NCI-H1694 (cell line): ENCODE measurements at regions not wholly inside any gene's neighbourhood (a gene's known extent, or its start where the extent isn't known, plus 50 kb on each side); places are given as distances from the start of the nearest gene placed in this dataset.

Experiments used
- DNase-seq: peaks from one replicate; lab custom pipeline; 2025; lab: John Stamatoyannopoulos, UW

DNA sequence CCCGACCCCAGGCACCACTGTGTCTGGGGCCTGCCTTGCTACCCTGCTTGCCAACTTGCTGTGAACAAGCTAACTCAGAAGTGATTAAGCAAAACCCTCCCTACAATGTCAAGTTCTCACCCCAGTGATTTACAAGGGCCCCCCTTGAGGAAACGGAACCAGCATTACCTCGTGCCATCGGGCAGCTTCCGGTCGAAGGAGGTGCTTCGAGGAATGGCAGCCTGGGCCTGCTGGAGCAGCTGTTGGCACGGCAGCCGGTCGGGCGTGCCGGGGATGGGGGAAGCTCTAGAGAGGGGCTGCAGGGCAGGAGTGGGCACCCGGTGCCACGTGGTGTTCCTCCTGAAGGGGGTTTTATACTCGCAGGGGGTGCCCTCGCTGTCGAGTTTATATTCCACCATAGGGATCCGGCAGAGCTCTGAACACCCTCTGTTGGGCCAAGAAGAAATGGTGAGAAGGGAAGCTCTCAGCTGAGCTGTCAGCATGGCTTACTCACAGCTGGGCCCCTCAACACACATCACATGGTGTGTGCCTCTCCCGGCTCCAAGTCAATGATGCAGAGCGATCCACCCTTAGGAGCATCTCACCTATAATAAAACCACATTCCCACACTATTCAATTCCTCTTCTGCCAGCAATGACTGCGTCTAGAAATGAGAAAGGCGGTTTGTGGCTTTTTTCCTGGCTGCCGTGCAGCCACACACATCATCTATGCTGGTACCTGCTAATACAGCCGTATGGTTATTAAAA lies 184.4 kb downstream of the SIPA1L2 start:
- DNase-seq, result no peak

DNA sequence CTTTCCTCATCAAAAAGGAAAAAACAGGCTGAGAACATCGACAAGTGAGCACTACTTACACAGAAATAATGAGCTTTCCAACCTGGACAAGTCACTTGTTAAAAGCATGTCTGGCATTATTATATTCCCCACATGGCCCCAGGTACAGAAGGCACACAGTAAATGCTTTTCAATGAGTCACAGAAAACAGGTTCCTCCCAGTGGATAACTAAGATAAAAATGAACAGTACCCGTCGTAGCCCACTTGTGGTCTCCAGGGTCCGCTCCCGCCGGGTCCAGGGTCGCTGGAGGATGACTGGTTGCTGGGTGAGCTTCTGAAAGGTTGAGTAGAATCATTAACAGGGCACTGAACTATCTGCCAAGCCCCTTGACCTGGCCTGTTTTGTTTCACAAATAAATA lies 186.6 kb downstream of the SIPA1L2 start:
- no peak for DNase-seq

DNA sequence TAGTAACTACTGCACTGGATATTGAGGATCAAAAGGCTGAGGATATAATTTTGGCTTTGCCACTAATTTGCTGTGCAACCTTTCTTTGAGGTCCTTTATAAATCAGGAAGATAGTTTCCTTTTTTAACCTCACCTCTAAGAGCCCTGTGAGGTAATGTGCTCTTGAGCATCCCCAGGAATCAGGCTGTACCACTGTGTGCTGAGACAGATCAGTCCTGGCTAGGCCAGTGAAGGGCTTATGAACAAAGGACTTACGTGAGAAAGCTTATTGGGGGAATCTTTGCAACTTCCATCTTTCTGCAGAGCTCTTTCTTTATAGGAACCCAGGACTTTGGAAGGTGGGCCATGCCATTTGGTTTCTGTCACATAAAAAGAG lies 188.9 kb downstream of the SIPA1L2 start:
- no peak for DNase-seq

DNA sequence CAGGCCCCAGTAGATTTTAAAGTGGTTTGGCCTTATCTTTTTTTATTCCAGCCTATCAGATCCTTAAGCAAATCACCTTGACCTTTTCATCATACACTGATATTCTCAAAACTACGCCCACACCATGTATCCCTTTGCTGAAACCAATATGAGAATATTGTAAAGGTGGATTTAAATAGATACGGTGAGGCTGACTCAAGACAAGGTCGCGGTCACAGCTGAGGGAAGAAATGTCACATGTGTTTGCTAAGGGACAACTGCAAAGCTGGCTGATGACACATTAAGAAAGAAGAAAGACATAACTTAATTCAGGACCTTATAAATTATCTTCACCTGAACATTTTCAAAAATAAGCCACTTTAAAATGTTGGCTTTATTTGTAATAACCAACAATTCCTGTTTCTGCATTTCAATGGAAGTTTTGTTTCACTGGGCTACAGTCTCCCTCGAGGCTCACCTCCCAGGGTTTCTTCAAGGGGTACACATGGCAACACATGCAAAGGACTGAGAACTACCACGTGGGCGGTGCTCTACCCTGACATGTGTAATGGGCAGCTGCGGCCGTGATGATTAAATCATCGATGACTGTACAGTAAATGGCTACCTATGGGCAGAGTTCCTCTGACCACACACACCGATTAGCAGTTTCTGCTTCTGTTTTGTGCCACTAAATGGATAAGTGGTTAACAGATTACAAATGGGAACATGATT lies 189.5 kb downstream of the SIPA1L2 start:
- DNase-seq, result no peak

DNA sequence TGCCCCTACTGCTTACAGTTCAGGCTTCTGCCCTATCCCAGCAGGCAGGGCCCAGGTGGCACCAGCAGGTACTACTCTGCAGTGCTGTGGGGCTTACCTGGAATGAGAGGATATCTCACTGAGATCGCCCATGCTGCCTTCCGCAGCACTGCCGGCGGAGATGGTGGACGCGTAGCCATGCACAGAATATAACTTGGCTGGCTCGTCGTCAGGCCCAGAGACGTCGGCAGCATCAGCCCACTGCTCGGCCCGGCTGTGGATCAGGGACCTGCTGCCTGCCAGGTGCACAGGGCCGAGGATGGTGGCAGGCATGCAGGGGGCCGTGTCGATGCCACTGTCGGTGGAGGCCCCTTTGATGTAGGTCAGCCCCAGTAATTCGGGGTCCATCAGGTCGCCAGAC lies 190.9 kb downstream of the SIPA1L2 start:
- no peak for DNase-seq

DNA sequence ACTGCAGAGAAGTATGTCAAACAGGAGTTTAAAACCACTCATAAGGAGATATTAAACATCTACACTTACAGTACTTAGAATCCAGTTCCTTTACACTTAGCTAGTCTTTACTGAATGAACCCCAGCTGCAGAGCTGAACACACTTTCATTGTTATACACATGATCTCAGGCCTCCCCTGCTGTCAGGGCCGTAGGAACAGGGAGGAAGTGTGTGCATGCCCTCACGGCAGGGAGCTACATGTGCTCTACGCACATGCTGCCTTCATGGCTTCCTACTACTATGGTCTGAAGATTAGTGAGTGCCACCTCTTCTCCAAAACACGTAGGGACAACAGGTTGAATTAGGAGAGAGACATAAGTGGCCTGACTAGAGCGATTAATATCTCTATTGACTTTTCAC lies 191.5 kb downstream of the SIPA1L2 start:
- DNase-seq, result no peak

DNA sequence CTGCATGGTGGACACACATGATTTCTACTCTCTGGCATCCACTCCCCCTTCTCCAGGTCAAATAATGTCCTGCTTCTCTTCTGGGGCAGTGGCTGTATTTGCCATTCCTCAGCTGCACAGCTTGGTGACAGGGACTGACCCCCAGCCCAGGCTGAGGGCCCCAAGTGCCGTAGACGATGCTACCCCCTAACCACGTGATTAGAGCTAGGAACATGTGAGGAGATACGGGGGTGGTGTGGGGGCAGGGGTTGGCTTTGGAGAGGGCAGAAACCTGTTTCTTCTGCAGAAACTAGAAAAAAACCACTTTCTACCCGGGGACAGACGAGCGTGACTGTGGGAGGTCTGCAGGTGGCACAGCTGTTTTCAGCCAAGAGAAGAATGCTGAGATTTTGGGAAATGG lies 192.4 kb downstream of the SIPA1L2 start:
- no peak for DNase-seq

DNA sequence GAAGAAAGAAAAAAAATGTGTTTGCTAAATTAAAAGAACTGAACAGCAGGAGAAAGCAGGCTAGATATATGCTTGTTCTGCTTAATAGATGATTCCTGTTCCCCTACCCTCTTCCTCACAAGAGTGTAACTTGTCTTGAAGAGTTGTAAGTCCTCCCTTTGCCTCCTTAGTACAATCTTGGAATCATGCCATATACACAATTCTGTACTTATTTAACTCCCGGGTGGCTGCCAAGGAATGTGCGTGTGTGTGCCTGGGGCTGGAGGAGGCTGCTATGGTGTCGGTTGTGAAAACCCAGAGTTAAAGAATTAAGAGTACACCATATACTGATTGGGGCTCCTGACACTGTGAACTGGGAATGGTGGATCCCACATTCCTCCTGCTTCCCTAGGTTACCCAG lies 194.2 kb downstream of the SIPA1L2 start:
- DNase-seq, result no peak

DNA sequence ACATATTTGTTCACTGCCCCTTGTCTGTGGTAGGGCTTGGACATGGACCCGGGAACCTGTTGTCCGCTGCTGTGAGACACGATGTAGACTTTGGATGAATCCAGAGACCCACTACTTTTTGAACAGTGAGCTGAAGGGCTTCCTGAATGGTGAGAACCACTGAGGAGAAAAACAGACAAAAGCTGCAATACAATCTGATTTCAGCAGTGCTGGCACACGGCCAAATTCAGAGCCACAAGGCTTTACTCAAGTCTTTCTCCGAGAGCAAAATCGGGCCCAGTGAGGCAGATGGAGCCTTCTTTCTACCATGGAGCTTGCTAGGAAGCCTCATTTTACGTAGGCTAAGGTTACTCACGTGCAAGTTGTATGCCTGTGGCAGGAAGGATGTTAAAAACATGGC lies 197.6 kb downstream of the SIPA1L2 start:
- DNase-seq, result no peak

DNA sequence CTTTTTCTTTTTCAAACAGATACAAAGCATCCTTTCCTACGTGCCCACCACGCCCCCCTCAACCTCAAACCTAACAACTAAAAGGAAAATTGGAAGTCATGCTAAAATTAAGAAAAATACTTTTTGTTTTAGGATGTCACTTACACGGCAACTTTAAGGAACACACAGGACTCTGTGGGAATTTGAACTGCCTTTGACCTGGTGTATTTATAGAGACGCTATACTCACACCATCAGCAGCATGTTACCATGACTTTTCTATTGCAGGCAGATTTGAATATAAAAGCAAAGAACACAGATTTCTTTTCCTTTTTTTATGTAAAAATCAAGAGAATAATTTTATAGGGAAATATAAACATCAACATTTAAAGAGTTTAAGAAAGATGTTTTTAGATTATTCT lies 198.2 kb downstream of the SIPA1L2 start:
- no peak for DNase-seq

DNA sequence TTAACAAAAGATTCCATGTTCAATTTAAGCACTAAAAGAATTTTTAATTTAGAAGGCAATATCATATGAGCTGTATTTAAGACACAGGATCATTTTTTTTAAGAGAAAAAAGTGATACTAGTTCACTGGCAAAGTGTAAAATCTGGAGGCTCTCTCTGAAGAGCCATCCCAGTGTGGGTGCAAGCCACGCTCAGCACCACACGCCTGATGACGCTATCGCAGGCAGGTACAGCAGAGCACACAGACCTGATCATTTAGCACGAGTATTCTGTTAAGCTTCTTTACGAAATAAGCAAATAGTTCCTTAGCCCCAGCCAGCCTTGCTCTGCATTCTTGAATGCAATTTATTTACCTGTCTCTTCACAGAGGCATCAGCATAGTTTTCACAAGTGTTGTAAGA lies 198.6 kb downstream of the SIPA1L2 start:
- no peak for DNase-seq

DNA sequence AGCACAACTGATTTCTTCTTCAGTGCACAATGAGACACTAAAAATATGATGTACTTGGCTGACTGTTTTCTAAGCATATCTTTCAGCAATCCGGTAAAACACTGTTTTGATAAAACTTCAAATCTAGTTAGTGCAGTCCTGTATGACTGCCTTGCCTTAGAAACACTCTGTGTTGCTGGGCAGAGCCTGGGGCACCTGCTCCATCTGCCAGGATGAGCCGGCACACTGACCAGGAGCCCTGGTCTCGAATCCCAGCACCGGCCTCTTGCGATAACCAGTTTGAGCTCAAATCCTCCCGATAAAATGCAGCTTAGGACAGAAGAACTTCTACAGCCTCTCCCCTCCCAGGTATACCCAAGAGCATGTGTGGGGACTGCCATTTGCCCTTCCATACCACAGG lies 199.5 kb downstream of the SIPA1L2 start:
- no peak for DNase-seq

DNA sequence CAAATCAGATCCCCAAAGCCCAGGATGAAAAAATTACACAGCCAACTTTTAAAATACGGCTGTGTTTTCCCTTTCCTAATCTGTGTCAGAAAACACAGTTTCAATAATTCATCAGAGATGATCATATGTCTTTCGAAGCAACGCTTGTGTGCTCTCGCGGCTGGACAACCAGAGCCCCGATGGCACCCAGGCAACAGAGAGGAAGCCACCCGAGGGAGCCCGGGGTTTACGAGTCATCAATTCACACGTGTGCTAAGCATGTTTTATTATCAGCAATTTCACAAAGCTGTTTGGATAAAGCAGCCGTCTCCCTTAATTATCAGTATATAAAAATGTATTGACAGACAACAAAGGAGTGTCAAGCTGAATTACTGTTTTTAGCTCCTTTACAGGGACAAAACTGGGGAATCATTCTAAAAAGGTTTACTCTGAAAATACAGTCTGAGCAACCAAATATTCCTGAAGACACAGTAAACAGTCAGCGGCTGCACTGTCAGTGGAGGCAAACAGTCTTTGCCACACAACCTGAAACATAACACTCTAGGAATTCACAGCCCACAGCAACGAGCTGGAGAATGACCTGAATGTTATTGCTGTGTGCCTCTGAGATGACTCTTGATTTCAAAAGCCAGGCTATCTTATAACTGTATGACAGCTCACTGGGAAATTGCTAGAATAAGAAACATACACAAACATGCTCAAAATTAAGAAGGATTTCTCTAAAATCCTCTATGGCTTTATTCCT lies 201.0 kb downstream of the SIPA1L2 start:
- DNase-seq, result no peak

DNA sequence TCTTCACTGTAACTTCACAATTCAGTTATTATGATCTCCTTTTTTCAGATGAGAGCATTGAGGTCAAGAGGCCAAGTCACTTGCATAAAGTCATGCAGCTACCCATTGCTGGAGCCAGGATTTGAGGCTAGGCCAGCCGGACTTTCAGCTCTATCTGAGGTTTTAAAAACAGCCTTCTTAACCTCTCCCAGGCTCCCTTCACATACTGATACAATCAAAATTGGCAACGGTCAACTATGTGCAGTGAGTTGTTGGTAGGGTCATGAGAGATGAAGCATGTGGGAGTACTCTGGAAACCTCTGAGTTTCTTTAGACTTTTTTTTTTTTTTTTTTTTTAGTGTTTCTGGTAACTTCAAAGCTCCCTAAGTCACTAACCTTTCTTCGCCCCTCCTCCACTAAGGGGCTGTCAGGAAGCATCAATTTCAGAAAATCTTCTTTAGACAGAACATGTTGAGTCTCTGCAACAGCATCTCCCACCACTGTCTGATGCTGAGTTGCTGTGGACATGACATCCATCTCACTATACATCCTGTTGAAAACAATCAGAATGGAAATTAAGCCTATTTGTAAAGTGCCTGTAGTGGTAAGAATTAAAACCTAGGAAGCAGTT lies 201.8 kb downstream of the SIPA1L2 start:
- no peak for DNase-seq

DNA sequence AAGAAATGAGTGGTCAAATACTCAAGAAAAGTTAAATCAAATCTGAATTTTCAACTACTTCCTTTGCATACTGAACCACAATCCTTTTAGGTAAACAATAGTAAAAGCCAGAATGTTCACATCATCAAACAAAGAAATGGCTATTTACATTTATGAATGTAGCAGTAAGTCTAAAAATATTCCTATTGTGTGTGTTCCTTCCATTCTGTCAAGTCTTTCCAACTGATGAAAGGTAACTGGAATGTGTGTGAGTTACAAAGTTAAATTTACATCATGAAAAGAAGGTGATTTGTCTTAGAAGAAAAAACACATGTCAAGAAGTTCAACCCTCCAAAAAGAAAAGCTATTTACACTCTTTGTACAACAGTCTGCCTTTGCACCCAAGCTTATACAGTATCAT lies 203.1 kb downstream of the SIPA1L2 start:
- DNase-seq, result no peak

DNA sequence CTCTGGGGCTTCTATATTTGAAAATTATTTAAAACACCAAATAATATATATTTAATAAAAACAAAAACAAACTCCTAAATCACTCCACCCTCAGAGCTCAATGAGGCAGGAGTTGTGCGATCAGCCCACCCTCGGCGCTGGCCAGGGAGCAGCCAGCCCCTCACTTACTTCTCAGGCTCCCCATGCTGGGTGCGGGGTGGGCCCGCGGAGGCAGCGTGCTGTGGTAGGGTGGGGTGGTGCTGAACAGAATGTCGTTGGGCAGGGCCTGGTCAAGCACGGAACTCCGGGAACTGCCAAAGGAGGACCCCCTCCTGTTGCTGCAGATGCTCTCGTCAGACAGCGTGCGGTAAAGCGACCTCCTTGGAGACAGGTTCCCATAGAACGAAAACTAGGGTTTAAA lies 204.5 kb downstream of the SIPA1L2 start:
- DNase-seq, result no peak

DNA sequence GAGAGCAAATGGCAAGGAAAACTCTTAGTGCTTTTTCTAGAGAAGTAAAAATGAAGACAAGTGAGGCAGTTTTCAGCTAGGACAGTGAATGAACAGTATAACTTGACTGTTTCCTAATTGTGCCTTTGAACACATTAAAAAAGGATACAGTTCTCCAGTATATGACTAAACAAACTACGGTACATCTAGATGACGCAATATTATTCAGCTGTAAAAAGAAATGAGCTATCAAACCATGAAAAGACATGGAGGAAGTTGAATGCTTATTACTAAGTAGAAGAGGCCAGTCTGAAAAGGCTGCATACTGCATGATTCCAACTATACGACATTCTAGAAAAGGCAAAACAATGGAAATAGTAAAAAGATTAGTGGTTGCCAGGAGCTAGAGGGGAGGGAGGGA lies 206.3 kb downstream of the SIPA1L2 start:
- no peak for DNase-seq

DNA sequence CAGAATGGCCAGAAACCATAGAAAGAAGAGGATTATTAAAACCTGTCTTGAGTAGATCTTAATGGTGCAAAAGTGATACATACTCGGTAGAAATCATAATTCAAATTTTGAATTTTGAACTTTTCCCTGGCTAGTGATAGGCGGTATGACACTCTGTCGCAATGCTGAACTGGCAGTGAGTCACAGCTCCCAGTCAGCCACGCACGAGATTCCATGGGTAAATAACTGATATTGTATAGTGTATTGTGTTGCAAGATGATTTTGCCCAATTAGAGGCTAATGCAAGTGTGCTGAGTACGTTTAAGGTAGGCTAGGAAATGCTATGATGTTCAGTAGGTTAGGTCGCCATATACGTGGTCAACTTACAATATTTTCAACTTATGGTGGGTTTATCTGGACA lies 207.0 kb downstream of the SIPA1L2 start:
- no peak for DNase-seq

DNA sequence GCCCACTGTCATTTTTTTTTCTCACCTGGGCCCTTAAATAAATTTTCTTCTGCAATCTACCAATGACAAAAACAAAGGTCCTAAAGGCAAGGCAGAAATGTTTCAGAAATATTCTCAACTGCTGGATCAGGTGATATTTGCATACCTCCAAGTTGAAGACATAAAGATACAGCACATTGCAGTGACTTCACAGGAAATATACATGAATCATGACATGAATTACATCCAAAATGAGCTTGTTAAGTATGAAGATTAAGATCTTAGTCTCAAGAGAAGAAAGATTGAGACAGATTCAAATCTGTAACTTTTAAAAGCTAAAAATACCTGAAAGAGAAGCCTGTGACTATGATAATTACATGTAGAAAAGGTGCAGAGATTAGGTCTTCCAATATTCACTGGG lies 207.8 kb downstream of the SIPA1L2 start:
- DNase-seq, result no peak

DNA sequence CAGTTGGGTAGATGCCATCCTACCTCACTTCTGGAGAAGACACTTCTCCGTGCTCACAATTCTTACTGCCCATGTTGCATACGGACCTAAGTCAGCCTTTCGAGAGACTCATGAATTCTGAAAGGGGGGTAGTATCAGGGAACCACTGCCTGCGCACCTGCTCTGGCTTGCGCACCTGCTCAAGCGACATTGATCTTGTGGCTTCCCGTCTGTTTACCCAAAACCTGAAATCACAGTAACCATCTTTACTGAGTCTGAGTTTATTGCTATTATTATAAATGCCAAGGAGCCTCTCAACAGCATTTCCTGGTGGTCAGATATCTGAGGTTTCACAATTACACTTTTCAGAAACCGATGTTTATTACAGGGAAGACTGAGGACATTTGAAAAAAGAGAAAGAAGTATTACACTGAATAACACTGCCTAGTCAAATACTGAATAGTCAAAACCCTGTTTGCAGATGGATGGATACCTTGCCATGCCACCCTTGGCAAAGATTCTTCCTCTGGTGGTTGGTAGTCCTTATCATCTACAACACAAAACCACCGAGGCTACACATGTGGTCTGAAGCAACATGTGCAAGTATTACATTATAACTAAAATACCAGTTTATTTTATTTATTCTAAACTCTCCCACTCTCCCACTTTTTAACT lies 208.7 kb downstream of the SIPA1L2 start:
- DNase-seq, result no peak

DNA sequence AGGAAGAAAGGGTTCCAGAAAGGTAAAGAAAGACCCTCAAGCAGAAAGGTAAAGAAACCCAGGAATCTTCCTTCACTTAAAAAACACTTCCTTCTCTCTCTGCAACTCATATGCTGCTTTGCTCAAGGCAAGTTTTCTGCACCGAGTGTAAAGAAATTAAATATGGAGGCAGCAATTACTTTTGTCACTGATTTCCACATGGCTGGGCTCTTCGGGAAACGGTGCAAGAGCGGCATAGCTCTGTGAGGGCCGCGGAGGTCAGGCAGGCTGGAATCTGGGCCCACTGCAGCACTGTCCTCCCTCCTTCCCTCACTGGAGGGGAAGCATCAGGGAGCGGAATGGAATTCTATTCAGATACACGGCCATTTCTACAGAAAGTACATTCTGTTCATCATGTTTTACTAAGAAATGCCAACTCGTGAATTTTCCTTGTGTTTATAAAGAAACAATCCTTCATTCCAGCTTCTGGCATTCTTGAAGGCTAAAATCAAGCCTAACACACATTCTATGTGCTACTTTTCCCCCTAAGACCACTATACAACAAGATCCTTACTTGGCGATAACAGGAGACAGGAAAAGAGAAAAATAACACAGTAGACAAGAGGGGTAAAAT lies 212.2 kb downstream of the SIPA1L2 start:
- DNase-seq, result no peak

DNA sequence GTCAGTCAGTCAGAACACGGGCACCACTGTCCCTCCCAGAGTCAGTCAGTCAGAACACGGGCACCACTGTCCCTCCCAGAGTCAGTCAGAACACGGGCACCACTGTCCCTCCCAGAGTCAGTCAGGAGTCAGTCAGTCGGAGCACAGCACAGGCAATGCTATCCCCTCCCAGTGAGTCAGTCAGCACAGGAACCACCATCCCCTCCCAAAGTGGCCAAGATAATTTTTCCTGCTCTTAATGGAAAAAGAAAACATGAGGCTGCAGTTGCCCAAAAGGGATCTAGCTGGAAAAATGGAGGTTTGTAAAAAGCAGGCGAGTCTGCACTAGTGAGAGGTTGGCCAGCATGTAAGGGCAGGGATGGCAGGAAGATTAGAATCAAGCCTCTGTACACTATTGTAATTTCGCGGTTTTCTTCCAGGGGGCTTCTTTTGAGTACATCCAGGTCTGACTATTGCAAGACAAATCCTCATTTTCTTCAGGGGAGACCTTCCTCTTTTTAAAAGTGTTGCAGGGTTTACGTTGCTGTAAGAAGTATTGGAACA lies 213.8 kb downstream of the SIPA1L2 start:
- DNase-seq, result no peak
